Loucy (cell line): ENCODE measurements at regions not wholly inside any gene's neighbourhood (a gene's known extent, or its start where the extent isn't known, plus 50 kb on each side); places are given as distances from the start of the nearest gene placed in this dataset.

Source experiments
- CTCF ChIP-seq: fragments of 200-600 bp; sonication (generic); conservative IDR thresholded peaks from 2 replicates; pipeline ENCODE4 v1.5.1; 2014; ENCODE audit warnings: mild to moderate bottlenecking, antibody characterized with exemption, low read length
- EZH2phosphoT487 ChIP-seq: fragments of 200-600 bp; IDR thresholded peaks from 2 replicates; pipeline ENCODE4 v1.6.1; 2018; ENCODE audit warnings: antibody characterized with exemption, mild to moderate bottlenecking, moderate library complexity, borderline replicate concordance

GRCh38 chr11:80096736-80097135 lies 655.9 kb upstream of the TENM4 start:
- TF ChIP-seq CTCF (no peak), EZH2phosphoT487 (no peak)
